Endothelial cell of umbilical vein (primary cell): ENCODE measurements at regions not wholly inside any gene's neighbourhood (a gene's known extent, or its start where the extent isn't known, plus 50 kb on each side); places are given as distances from the start of the nearest gene placed in this dataset.

ENCODE experiments used
- BruUV-seq: library from RNA; stranded (reverse); fragments of 400-500 nt; replicated peaks from 2 replicates; lab custom pipeline; 2021; lab: Mats Ljungman, UMichigan
- CTCF ChIA-PET: fragments of 300-600, 350-600 bp; sonication (Branson Sonifier 250); formaldehyde crosslinking; loops from one replicate; lab custom pipeline; 2021; ENCODE audit warnings: antibody characterized with exemption, inconsistent platforms; lab: Charles Lee
- POLR2A ChIA-PET: fragments of 300-600, 350-600 bp; sonication (Branson Sonifier 250); formaldehyde crosslinking; loops from one replicate; lab custom pipeline; 2021; ENCODE audit warnings: antibody characterized with exemption, inconsistent platforms; lab: Charles Lee
- DNase-seq: peaks from one replicate; pipeline ENCODE4 v3.0.0-alpha.2; 2011; ENCODE audit warnings: low read depth, low spot score
- FAIRE-seq: peaks from 2 replicates; lab custom pipeline; 2011; peaks lifted over from hg19 to GRCh38; lab: Jason Lieb, UNC
- H2AFZ ChIP-seq: 2 replicates; pipeline ENCODE4 v1.6.0; 2012; ENCODE audit warnings: low read depth, low read length, control low read depth, inconsistent platforms
- H3K27ac ChIP-seq: 2 replicates; pipeline ENCODE4 v1.5.1; 2011; ENCODE audit warnings: low read depth, mild to moderate bottlenecking, control low read depth, low read length, moderate library complexity; ENCODE audit not compliant: insufficient read depth
- H3K27me3 ChIP-seq, 2 experiments: 2 replicates each; pipeline versions ENCODE4 v1.6.0 to v1.6.1; 2011; ENCODE audit warnings: low read length in 2 of 2, mixed read lengths in 1 of 2; ENCODE audit not compliant: control insufficient read depth in 2 of 2, insufficient read depth in 2 of 2
- H3K36me3 ChIP-seq, 2 experiments: 2 replicates in 1 of 2; 3 replicates in 1 of 2; pipeline ENCODE4 v1.5.1; 2011; ENCODE audit warnings: low read length in 2 of 2, mild to moderate bottlenecking in 1 of 2, moderate library complexity in 1 of 2; ENCODE audit not compliant: control insufficient read depth in 2 of 2, insufficient read depth in 2 of 2; ENCODE audit errors: extremely low read depth in 1 of 2
- H3K4me1 ChIP-seq: 3 replicates; pipeline ENCODE4 v1.5.1; 2011; ENCODE audit warnings: mild to moderate bottlenecking, low read length; ENCODE audit not compliant: control insufficient read depth, insufficient read depth; ENCODE audit errors: extremely low read depth
- H3K4me2 ChIP-seq: 2 replicates; pipeline ENCODE4 v1.6.1; 2011; ENCODE audit warnings: low read length, control low read depth, mixed read lengths; ENCODE audit not compliant: insufficient read depth
- H3K4me3 ChIP-seq, 3 experiments: fragments of 200-600 bp in 1 of 3; sonication (generic), shearing (Covaris generic) in 1 of 3; replicated peaks in 1 of 3; 2 replicates each; pipeline ENCODE4 v1.5.1; 2011 to 2016; ENCODE audit warnings: control low read depth in 3 of 3, low read length in 3 of 3, mild to moderate bottlenecking in 2 of 3, inconsistent platforms in 1 of 3, low read depth in 1 of 3, moderate library complexity in 1 of 3; ENCODE audit not compliant: insufficient read depth in 1 of 3
- H3K79me2 ChIP-seq: 2 replicates; pipeline ENCODE4 v1.6.0; 2012; ENCODE audit warnings: low read length, inconsistent platforms; ENCODE audit not compliant: control insufficient read depth, insufficient read depth
- H3K9ac ChIP-seq: replicated peaks from 2 replicates; pipeline ENCODE3; 2011; ENCODE audit warnings: low read length, control low read depth; ENCODE audit not compliant: insufficient read depth; ENCODE audit errors: extremely low read depth
- H3K9me1 ChIP-seq: replicated peaks from 3 replicates; pipeline ENCODE4 v1.6.0; 2011; ENCODE audit warnings: mild to moderate bottlenecking, low read length; ENCODE audit not compliant: control insufficient read depth, insufficient read depth; ENCODE audit errors: extremely low read depth
- H3K9me3 ChIP-seq: replicated peaks from 2 replicates; pipeline ENCODE4 v1.5.1; 2012; ENCODE audit warnings: low read length, inconsistent platforms; ENCODE audit not compliant: control insufficient read depth, insufficient read depth
- H4K20me1 ChIP-seq: replicated peaks from 2 replicates; pipeline ENCODE3; 2011; ENCODE audit warnings: mild to moderate bottlenecking, low read length; ENCODE audit not compliant: control insufficient read depth, insufficient read depth; ENCODE audit errors: extremely low read depth
- EZH2 ChIP-seq: IDR thresholded peaks from 2 replicates; pipeline ENCODE4 v1.6.1; 2012; ENCODE audit warnings: borderline replicate concordance, low read depth, mild to moderate bottlenecking, moderate library complexity, low read length, inconsistent platforms; ENCODE audit not compliant: severe bottlenecking
- FOS ChIP-seq: IDR thresholded peaks from 2 replicates; pipeline ENCODE4 v1.6.1; 2011; ENCODE audit warnings: mild to moderate bottlenecking, low read length, moderate library complexity, borderline replicate concordance; ENCODE audit not compliant: insufficient read depth
- GATA2 ChIP-seq: IDR thresholded peaks from 2 replicates; pipeline ENCODE4 v1.7.0; 2011; ENCODE audit warnings: low read depth, mild to moderate bottlenecking, moderate library complexity, mixed read lengths, low read length; ENCODE audit not compliant: insufficient read length, insufficient read depth
- JUN ChIP-seq: IDR thresholded peaks from 2 replicates; pipeline ENCODE4 v1.6.1; 2011; ENCODE audit warnings: borderline replicate concordance, low read depth; ENCODE audit not compliant: insufficient read length, insufficient read depth
- MYC ChIP-seq: IDR thresholded peaks from one replicate; pipeline ENCODE4 v1.6.1; 2011; ENCODE audit warnings: mild to moderate bottlenecking, low read depth, low read length
- POLR2A ChIP-seq: IDR thresholded peaks from 2 replicates; pipeline ENCODE4 v1.6.1; 2012; ENCODE audit warnings: low read depth, mild to moderate bottlenecking, control low read depth, low read length
- POLR2AphosphoS5 ChIP-seq: IDR thresholded peaks from 2 replicates; pipeline ENCODE4 v1.6.1; 2012; ENCODE audit warnings: low read depth, mild to moderate bottlenecking, control low read depth, low read length, moderate library complexity; ENCODE audit not compliant: insufficient read depth
- dilution Hi-C: fragments of 300-500 bp; cut with MboI; formaldehyde crosslinking; loops from one replicate; pipeline ENCODE4 v1.15.0; 2019; ENCODE audit warnings: low sequenced_read_pairs; ENCODE audit not compliant: extremely low pct_ligation_motif_present
- intact Hi-C: fragments of 100-400 bp; cut with micrococcal nuclease; formaldehyde crosslinking; loops from one replicate; pipeline ENCODE4 v1.10.0; 2022
- TF ChIP-seq, protein P1 (sequence below), 2 donors: IDR thresholded peaks; 1 replicate in 1 of 2; 2 replicates in 1 of 2; pipeline ENCODE4 v1.5.1; 2011; ENCODE audit warnings: low read length in 2 of 2, mild to moderate bottlenecking in 2 of 2, moderate library complexity in 2 of 2, control low read depth in 1 of 2, inconsistent platforms in 1 of 2, low read depth in 1 of 2; ENCODE audit not compliant: insufficient read depth in 1 of 2; ENCODE audit errors: extremely low read depth in 1 of 2
- TF ChIP-seq, protein P2 (sequence below): IDR thresholded peaks from 2 replicates; pipeline ENCODE4 v1.6.1; 2011; ENCODE audit not compliant: insufficient read depth, insufficient read length

DNA sequence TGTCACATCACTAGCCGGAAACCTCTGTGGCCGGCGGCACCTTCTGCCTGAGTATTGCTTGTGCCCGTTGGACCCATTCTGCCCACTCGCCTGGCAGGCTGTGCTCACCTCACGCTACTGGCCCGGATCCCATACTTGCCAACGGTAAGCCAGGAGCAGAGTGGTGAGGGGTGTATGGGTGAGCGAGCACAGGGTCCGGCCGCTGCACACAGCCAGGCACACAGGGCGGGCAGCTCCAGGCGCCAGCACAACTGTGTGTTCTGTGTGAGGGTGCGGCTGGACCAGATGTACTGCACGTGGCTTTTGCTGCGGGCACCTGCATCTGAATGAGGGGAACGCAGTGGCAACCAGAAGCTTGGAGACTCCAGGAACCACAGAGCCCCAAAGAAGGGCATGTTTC, 455.7 kb downstream of the CDH8 start:
- Histone ChIP-seq H4K20me1 (no peaks in the 10 kb centered on the region), H3K36me3 (no peaks in the 10 kb centered on the region), H3K27ac (no peak overlapping the region), H3K4me3 (no peak overlapping the region), H3K79me2 (no peaks in the 10 kb centered on the region), H2AFZ (no peak overlapping the region), H3K4me2 (no peak overlapping the region), H3K9ac (no peak overlapping the region), H3K27me3 (no peaks in the 10 kb centered on the region), H3K9me1 (no peaks in the 10 kb centered on the region), H3K4me1 (no peaks in the 10 kb centered on the region), H3K9me3 (peaks cover 4% of the 10 kb centered on the region)
- intact Hi-C loops: no loop called here
- dilution Hi-C loops: no loop called here
- ChIA-PET CTCF (interaction anchor here (0.6 kb wide), 1 partner anchor 1235 kb away, joined by 3 read pairs; no protein-coding TSS in a partner anchor), POLR2A (no interaction called here)
- DNase-seq (no peak), FAIRE-seq (no peak)
- no TSS peak for BruUV-seq
- no peak for TF ChIP-seq MYC
- no peak for TF ChIP-seq FOS
- TF ChIP-seq GATA2: no peak
- TF ChIP-seq EZH2: no peak
- TF ChIP-seq POLR2AphosphoS5: no peak
- TF ChIP-seq, protein P1, sequence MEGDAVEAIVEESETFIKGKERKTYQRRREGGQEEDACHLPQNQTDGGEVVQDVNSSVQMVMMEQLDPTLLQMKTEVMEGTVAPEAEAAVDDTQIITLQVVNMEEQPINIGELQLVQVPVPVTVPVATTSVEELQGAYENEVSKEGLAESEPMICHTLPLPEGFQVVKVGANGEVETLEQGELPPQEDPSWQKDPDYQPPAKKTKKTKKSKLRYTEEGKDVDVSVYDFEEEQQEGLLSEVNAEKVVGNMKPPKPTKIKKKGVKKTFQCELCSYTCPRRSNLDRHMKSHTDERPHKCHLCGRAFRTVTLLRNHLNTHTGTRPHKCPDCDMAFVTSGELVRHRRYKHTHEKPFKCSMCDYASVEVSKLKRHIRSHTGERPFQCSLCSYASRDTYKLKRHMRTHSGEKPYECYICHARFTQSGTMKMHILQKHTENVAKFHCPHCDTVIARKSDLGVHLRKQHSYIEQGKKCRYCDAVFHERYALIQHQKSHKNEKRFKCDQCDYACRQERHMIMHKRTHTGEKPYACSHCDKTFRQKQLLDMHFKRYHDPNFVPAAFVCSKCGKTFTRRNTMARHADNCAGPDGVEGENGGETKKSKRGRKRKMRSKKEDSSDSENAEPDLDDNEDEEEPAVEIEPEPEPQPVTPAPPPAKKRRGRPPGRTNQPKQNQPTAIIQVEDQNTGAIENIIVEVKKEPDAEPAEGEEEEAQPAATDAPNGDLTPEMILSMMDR (IDR thresholded peaks at IDR 0.05; ENCODE audit: extremely low read depth in 1 of 2, insufficient read depth in 1 of 2, low read depth in 1 of 2, low read length in 2 of 2): no peak
- TF ChIP-seq, protein P2, sequence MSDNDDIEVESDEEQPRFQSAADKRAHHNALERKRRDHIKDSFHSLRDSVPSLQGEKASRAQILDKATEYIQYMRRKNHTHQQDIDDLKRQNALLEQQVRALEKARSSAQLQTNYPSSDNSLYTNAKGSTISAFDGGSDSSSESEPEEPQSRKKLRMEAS: no peak
- no peak for TF ChIP-seq JUN
- no peak for TF ChIP-seq POLR2A
